ENCODE measurements at regions not wholly inside any gene's neighbourhood (a gene's known extent, or its start where the extent isn't known, plus 50 kb on each side); places are given as distances from the start of the nearest gene placed in this dataset.
"Not testable (repeated sequence)": the region's sequence is repeated elsewhere in the genome, so short reads cannot be mapped to it uniquely, and the experiment has no call there.

- CTCF ChIA-PET: not testable (repeated sequence)
- H3K4me1 Mint-ChIP-seq: peaks cover 41% of the 10 kb centered on the region
Observed at GRCh38 chr7:65754070-65754469, 118.8 kb upstream of the VKORC1L1 start.

GRCh38 chr7:65758991-65759390 is 113.9 kb upstream of the VKORC1L1 start:
- CTCF ChIA-PET; H3K9me3 Mint-ChIP-seq (ENCODE audit: low read depth); H3K27me3 Mint-ChIP-seq; DNase-seq; H3K4me3 Mint-ChIP-seq; ATAC-seq: not testable (repeated sequence)
- H3K36me3 Mint-ChIP-seq: peaks cover 30% of the 10 kb centered on the region
- H3K4me1 Mint-ChIP-seq: peaks cover 23% of the 10 kb centered on the region
- H3K27ac Mint-ChIP-seq: peak overlapping the region; percentile 49

More at GRCh38 chr7:65754070-65754469, 118.8 kb upstream of the VKORC1L1 start:
- peaks cover 21% of the 10 kb centered on the region for H3K36me3 Mint-ChIP-seq
- not testable (repeated sequence) for H3K27me3 Mint-ChIP-seq; ATAC-seq; H3K27ac Mint-ChIP-seq; H3K9me3 Mint-ChIP-seq (ENCODE audit: low read depth); H3K4me3 Mint-ChIP-seq; DNase-seq

- peak; percentile 71 for ATAC-seq
- Mint-ChIP-seq H3K36me3 (peaks cover 24% of the 10 kb centered on the region), H3K4me1 (peaks cover 20% of the 10 kb centered on the region), H3K27ac (peak overlapping the region; percentile 76)
- CTCF ChIA-PET: interaction anchor here (0.7 kb wide), 1 partner anchor 304 kb away, joined by 3 read pairs; no protein-coding TSS in a partner anchor
- not testable (repeated sequence) for H3K4me3 Mint-ChIP-seq; H3K9me3 Mint-ChIP-seq (ENCODE audit: low read depth); H3K27me3 Mint-ChIP-seq; DNase-seq
Observed at GRCh38 chr7:65762712-65763111, 110.2 kb upstream of the VKORC1L1 start.

- not testable (repeated sequence) for H3K9me3 Mint-ChIP-seq (ENCODE audit: low read depth)
Observed at GRCh38 chr7:65763114-65763513, 109.8 kb upstream of the VKORC1L1 start.

GRCh38 chr7:65770473-65771225 is 102.2 kb upstream of the VKORC1L1 start:
- Mint-ChIP-seq H3K27ac (peak overlapping the region; percentile 92), H3K4me3 (peak overlapping the region; percentile 85)
- CTCF ChIA-PET: interaction anchor here (1.4 kb wide), 1 partner anchor 20 kb away, joined by 3 read pairs; no protein-coding TSS in a partner anchor
- not testable (repeated sequence) for H3K9me3 Mint-ChIP-seq (ENCODE audit: low read depth); H3K36me3 Mint-ChIP-seq; H3K4me1 Mint-ChIP-seq; H3K27me3 Mint-ChIP-seq
- DNase-seq: peak; percentile 98
- ATAC-seq: peak; percentile 96

More at GRCh38 chr7:65763114-65763513, 109.8 kb upstream of the VKORC1L1 start:
- peaks cover 23% of the 10 kb centered on the region for H3K36me3 Mint-ChIP-seq
- peak overlapping the region; percentile 76 for H3K27ac Mint-ChIP-seq
- not testable (repeated sequence) for DNase-seq, H3K4me3 Mint-ChIP-seq, ATAC-seq, H3K27me3 Mint-ChIP-seq
- CTCF ChIA-PET: interaction anchor here (0.7 kb wide), 1 partner anchor 304 kb away, joined by 3 read pairs; no protein-coding TSS in a partner anchor
- peaks cover 22% of the 10 kb centered on the region for H3K4me1 Mint-ChIP-seq

- H3K27ac Mint-ChIP-seq: peak overlapping the region; percentile 92
- CTCF ChIA-PET: interaction anchor here (1.4 kb wide), 1 partner anchor 21 kb away, joined by 3 read pairs; no protein-coding TSS in a partner anchor
- not testable (repeated sequence) for H3K36me3 Mint-ChIP-seq
Observed at GRCh38 chr7:65771226-65771569, 101.7 kb upstream of the VKORC1L1 start.

GRCh38 chr7:65776677-65777076 is 96.2 kb upstream of the VKORC1L1 start:
- H3K36me3 Mint-ChIP-seq: not testable (repeated sequence)

More at GRCh38 chr7:65771226-65771569, 101.7 kb upstream of the VKORC1L1 start:
- H3K4me1 Mint-ChIP-seq; ATAC-seq; H3K27me3 Mint-ChIP-seq; DNase-seq; H3K9me3 Mint-ChIP-seq (ENCODE audit: low read depth): not testable (repeated sequence)
- H3K4me3 Mint-ChIP-seq: peak overlapping the region; percentile 85

GRCh38 chr7:65789943-65790342 is 82.9 kb upstream of the VKORC1L1 start:
- CTCF ChIA-PET: not testable (repeated sequence)

More at GRCh38 chr7:65776677-65777076, 96.2 kb upstream of the VKORC1L1 start:
- H3K4me3 Mint-ChIP-seq; CTCF ChIA-PET; H3K27me3 Mint-ChIP-seq; H3K27ac Mint-ChIP-seq; H3K4me1 Mint-ChIP-seq; H3K9me3 Mint-ChIP-seq (ENCODE audit: low read depth); ATAC-seq; DNase-seq: not testable (repeated sequence)

GRCh38 chr7:65791788-65792187 is 81.1 kb upstream of the VKORC1L1 start:
- H3K27me3 Mint-ChIP-seq; CTCF ChIA-PET; H3K9me3 Mint-ChIP-seq (ENCODE audit: low read depth); H3K4me1 Mint-ChIP-seq; DNase-seq; H3K4me3 Mint-ChIP-seq; H3K27ac Mint-ChIP-seq: not testable (repeated sequence)
- peak; percentile 39 for ATAC-seq
- H3K36me3 Mint-ChIP-seq: peaks cover 10% of the 10 kb centered on the region

More at GRCh38 chr7:65789943-65790342, 82.9 kb upstream of the VKORC1L1 start:
- not testable (repeated sequence) for H3K4me1 Mint-ChIP-seq; H3K27ac Mint-ChIP-seq; ATAC-seq; H3K27me3 Mint-ChIP-seq; H3K36me3 Mint-ChIP-seq; H3K4me3 Mint-ChIP-seq; DNase-seq; H3K9me3 Mint-ChIP-seq (ENCODE audit: low read depth)

GRCh38 chr7:65792726-65793125 is 80.1 kb upstream of the VKORC1L1 start:
- CTCF ChIA-PET; ATAC-seq; H3K4me3 Mint-ChIP-seq; H3K27me3 Mint-ChIP-seq; H3K27ac Mint-ChIP-seq; H3K9me3 Mint-ChIP-seq (ENCODE audit: low read depth); H3K36me3 Mint-ChIP-seq; DNase-seq: not testable (repeated sequence)
- H3K4me1 Mint-ChIP-seq: peaks cover 15% of the 10 kb centered on the region

GRCh38 chr7:65794671-65795391 is 78.0 kb upstream of the VKORC1L1 start:
- H3K27ac Mint-ChIP-seq; H3K4me3 Mint-ChIP-seq; DNase-seq; ATAC-seq; H3K9me3 Mint-ChIP-seq (ENCODE audit: low read depth); H3K27me3 Mint-ChIP-seq; CTCF ChIA-PET: not testable (repeated sequence)
- Mint-ChIP-seq H3K4me1 (peaks cover 35% of the 10 kb centered on the region), H3K36me3 (peaks cover 10% of the 10 kb centered on the region)

GRCh38 chr7:65795392-65795716 is 77.5 kb upstream of the VKORC1L1 start:
- H3K36me3 Mint-ChIP-seq: peaks cover 14% of the 10 kb centered on the region
- peaks cover 39% of the 10 kb centered on the region for H3K4me1 Mint-ChIP-seq
- H3K27ac Mint-ChIP-seq; DNase-seq; H3K9me3 Mint-ChIP-seq (ENCODE audit: low read depth); H3K4me3 Mint-ChIP-seq; H3K27me3 Mint-ChIP-seq; ATAC-seq; CTCF ChIA-PET: not testable (repeated sequence)

GRCh38 chr7:65796205-65796604 is 76.7 kb upstream of the VKORC1L1 start:
- Mint-ChIP-seq H3K9me3 (ENCODE audit: low read depth) (no peaks in the 10 kb centered on the region), H3K36me3 (peaks cover 19% of the 10 kb centered on the region), H3K4me3 (no peak overlapping the region), H3K27me3 (no peaks in the 10 kb centered on the region), H3K27ac (peak overlapping the region; percentile 16), H3K4me1 (peaks cover 39% of the 10 kb centered on the region)
- DNase-seq (no peak), ATAC-seq (no peak)
- CTCF ChIA-PET: no interaction called here

GRCh38 chr7:65797086-65797485 is 75.8 kb upstream of the VKORC1L1 start:
- H3K27ac Mint-ChIP-seq: peak overlapping the region; percentile 53
- not testable (repeated sequence) for ATAC-seq; H3K27me3 Mint-ChIP-seq; H3K9me3 Mint-ChIP-seq (ENCODE audit: low read depth); H3K4me3 Mint-ChIP-seq; DNase-seq
- peaks cover 39% of the 10 kb centered on the region for H3K4me1 Mint-ChIP-seq
- H3K36me3 Mint-ChIP-seq: peaks cover 21% of the 10 kb centered on the region
- CTCF ChIA-PET: interaction anchor here (2.3 kb wide), 1 partner anchor 48 kb away, joined by 5 read pairs; no protein-coding TSS in a partner anchor
